H9 (cell line): ENCODE measurements at regions not wholly inside any gene's neighbourhood (a gene's known extent, or its start where the extent isn't known, plus 50 kb on each side); places are given as distances from the start of the nearest gene placed in this dataset.
"Not testable (repeated sequence)": the region's sequence is repeated elsewhere in the genome, so short reads cannot be mapped to it uniquely, and the experiment has no call there.

ENCODE experiments used
- DNase-seq: peaks from one replicate; pipeline ENCODE4 v3.0.0-alpha.2; 2017
- H2AFZ ChIP-seq: one replicate; pipeline ENCODE4 v1.6.1; 2013; ENCODE audit warnings: mild to moderate bottlenecking, low read length, control low read depth, moderate library complexity
- H2AK5ac ChIP-seq: 2 replicates; pipeline ENCODE4 v1.6.1; 2013; ENCODE audit warnings: low read length, control low read depth, mixed read lengths; ENCODE audit not compliant: insufficient read length
- H2BK120ac ChIP-seq: one replicate; pipeline ENCODE4 v1.6.1; 2013; ENCODE audit warnings: low read depth, mild to moderate bottlenecking, low read length, control low read depth, inconsistent platforms; ENCODE audit not compliant: poor library complexity, severe bottlenecking
- H2BK12ac ChIP-seq: 2 replicates; pipeline ENCODE4 v1.6.1; 2013; ENCODE audit warnings: low read length, control low read depth, mixed read lengths, low read depth; ENCODE audit not compliant: insufficient read length
- H2BK15ac ChIP-seq: 2 replicates; pipeline ENCODE4 v1.6.1; 2013; ENCODE audit warnings: low read depth, low read length, control low read depth
- H2BK20ac ChIP-seq: one replicate; pipeline ENCODE4 v1.6.1; 2013; ENCODE audit warnings: low read depth, mild to moderate bottlenecking, low read length, control low read depth, inconsistent platforms; ENCODE audit not compliant: poor library complexity, severe bottlenecking
- H2BK5ac ChIP-seq: 2 replicates; pipeline ENCODE4 v1.6.1; 2013; ENCODE audit warnings: low read length, control low read depth, mixed read lengths; ENCODE audit not compliant: insufficient read length
- H3K14ac ChIP-seq: 2 replicates; pipeline ENCODE4 v1.6.1; 2013; ENCODE audit warnings: low read length, control low read depth; ENCODE audit not compliant: insufficient read depth
- H3K18ac ChIP-seq: 2 replicates; pipeline ENCODE4 v1.6.1; 2013; ENCODE audit warnings: low read depth, mild to moderate bottlenecking, mixed read lengths, low read length, control low read depth; ENCODE audit not compliant: insufficient read length
- H3K23ac ChIP-seq: 2 replicates; pipeline ENCODE4 v1.6.1; 2013; ENCODE audit warnings: low read length, control low read depth, mixed read lengths, low read depth; ENCODE audit not compliant: insufficient read length
- H3K23me2 ChIP-seq: 2 replicates; pipeline ENCODE4 v1.6.1; 2013; ENCODE audit warnings: low read depth, mild to moderate bottlenecking, mixed read lengths, low read length, control low read depth; ENCODE audit not compliant: insufficient read length, poor library complexity, severe bottlenecking
- H3K27ac ChIP-seq: 2 replicates; pipeline ENCODE4 v1.5.1; 2013; ENCODE audit warnings: low read length, control low read depth, mixed read lengths, low read depth; ENCODE audit not compliant: insufficient read length
- H3K27me3 ChIP-seq: 2 replicates; pipeline ENCODE4 v1.6.1; 2013; ENCODE audit warnings: low read length, control low read depth, inconsistent platforms; ENCODE audit not compliant: insufficient read depth
- H3K4ac ChIP-seq: 2 replicates; pipeline ENCODE4 v1.6.1; 2013; ENCODE audit warnings: low read depth, mild to moderate bottlenecking, control low read depth, inconsistent platforms, low read length, moderate library complexity
- H3K4me1 ChIP-seq: 2 replicates; pipeline ENCODE4 v1.6.1; 2013; ENCODE audit warnings: low read length, control low read depth, inconsistent platforms; ENCODE audit not compliant: insufficient read depth
- H3K4me2 ChIP-seq: 2 replicates; pipeline ENCODE4 v1.6.1; 2013; ENCODE audit warnings: low read length, control low read depth, mixed read lengths; ENCODE audit not compliant: insufficient read length, insufficient read depth
- H3K56ac ChIP-seq: 2 replicates; pipeline ENCODE4 v1.6.1; 2013; ENCODE audit warnings: low read depth, mild to moderate bottlenecking, mixed read lengths, low read length, control low read depth; ENCODE audit not compliant: insufficient read length
- H3K79me1 ChIP-seq: 2 replicates; pipeline ENCODE4 v1.6.1; 2013; ENCODE audit warnings: low read depth, mild to moderate bottlenecking, moderate library complexity, low read length, control low read depth, inconsistent platforms; ENCODE audit not compliant: insufficient read depth, poor library complexity, severe bottlenecking
- H3K79me2 ChIP-seq: 2 replicates; pipeline ENCODE4 v1.6.1; 2013; ENCODE audit warnings: low read length, control low read depth, inconsistent platforms; ENCODE audit not compliant: insufficient read depth
- H3K9ac ChIP-seq: 2 replicates; pipeline ENCODE4 v1.6.1; 2013; ENCODE audit warnings: low read length, control low read depth, mixed read lengths; ENCODE audit not compliant: insufficient read length; ENCODE audit errors: extremely low read depth
- H3K9me3 ChIP-seq: one replicate; pipeline ENCODE4 v1.6.1; 2013; ENCODE audit warnings: low read depth, low read length, inconsistent platforms; ENCODE audit not compliant: control insufficient read depth
- H3T11ph ChIP-seq: one replicate; pipeline ENCODE4 v1.6.1; 2013; ENCODE audit warnings: mild to moderate bottlenecking, low read length, control low read depth, inconsistent platforms
- H4K20me1 ChIP-seq: one replicate; pipeline ENCODE4 v1.6.1; 2013; ENCODE audit not compliant: control insufficient read depth, insufficient read length, insufficient read depth
- H4K5ac ChIP-seq: 2 replicates; pipeline ENCODE4 v1.6.1; 2013; ENCODE audit warnings: low read depth, mild to moderate bottlenecking, mixed read lengths, low read length, control low read depth; ENCODE audit not compliant: insufficient read length
- H4K8ac ChIP-seq: replicated peaks from 2 replicates; pipeline ENCODE4 v1.6.1; 2013; ENCODE audit warnings: low read length, control low read depth, mixed read lengths, low read depth; ENCODE audit not compliant: insufficient read length
- H4K91ac ChIP-seq: 2 replicates; pipeline ENCODE4 v1.6.1; 2013; ENCODE audit warnings: low read depth, mild to moderate bottlenecking, moderate library complexity, mixed read lengths, low read length, control low read depth; ENCODE audit not compliant: insufficient read length
- H3K27ac Mint-ChIP-seq, 3 experiments: 2 replicates in 2 of 3; 3 replicates in 1 of 3; pipeline ENCODE4 v1.8.0; 2020 to 2021; ENCODE audit warnings: mixed read lengths in 3 of 3, mild to moderate bottlenecking in 1 of 3, moderate library complexity in 1 of 3
- H3K27me3 Mint-ChIP-seq: 2 replicates; pipeline ENCODE4 v1.8.0; 2021; ENCODE audit warnings: low read depth, mild to moderate bottlenecking, moderate library complexity, mixed read lengths
- H3K36me3 Mint-ChIP-seq, 3 experiments: 2 replicates in 2 of 3; 3 replicates in 1 of 3; pipeline ENCODE4 v1.8.0; 2020 to 2021; ENCODE audit warnings: low read depth in 3 of 3, mixed read lengths in 3 of 3; ENCODE audit not compliant: insufficient read depth in 1 of 3
- H3K4me1 Mint-ChIP-seq, 2 experiments: 2 replicates each; pipeline ENCODE4 v1.8.0; 2020; ENCODE audit warnings: mixed read lengths in 2 of 2
- H3K4me3 Mint-ChIP-seq, 2 experiments: 2 replicates in 1 of 2; 3 replicates in 1 of 2; pipeline ENCODE4 v1.8.0; 2020 to 2021; ENCODE audit warnings: mild to moderate bottlenecking in 2 of 2, mixed read lengths in 2 of 2, moderate library complexity in 1 of 2
- H3K9me3 Mint-ChIP-seq, 2 experiments: 2 replicates in 1 of 2; 3 replicates in 1 of 2; pipeline ENCODE4 v1.8.0; 2020; ENCODE audit warnings: mild to moderate bottlenecking in 2 of 2, mixed read lengths in 2 of 2, moderate library complexity in 1 of 2
- CTCF ChIP-seq: fragments of 200-600 bp; sonication (generic); conservative IDR thresholded peaks from 3 replicates; pipeline ENCODE4 v1.8.0; 2021; ENCODE audit warnings: antibody characterized with exemption, mild to moderate bottlenecking
- WGBS: extraction: QIAGEN DNeasy Blood & Tissue Kit; methylation state at CpG from one replicate; pipeline ENCODE4 v1.1.7; 2013; ENCODE audit warnings: missing lambda C conversion rate, low lambda C conversion rate, mixed read lengths; ENCODE audit not compliant: insufficient read length; ENCODE audit errors: extremely low coverage; 5-methylcytosine and 5-hydroxymethylcytosine counted together

GRCh38 chr4:137794764-137795254 lies 262.5 kb upstream of the PCDH18 start:
- Mint-ChIP-seq H3K4me1 (peaks cover 11 to 17% of the 10 kb centered on the region in 2 experiments), H3K27me3 (no peaks in the 10 kb centered on the region), H3K27ac (no peak overlapping the region), H3K36me3 (no peaks in the 10 kb centered on the region), H3K4me3 (no peak overlapping the region), H3K9me3 (no peaks in the 10 kb centered on the region)
- Histone ChIP-seq H2AK5ac (no peak overlapping the region), H3K4me2 (no peak overlapping the region), H3K4ac (no peak overlapping the region), H3K9me3 (no peaks in the 10 kb centered on the region), H3K9ac (no peak overlapping the region), H2BK15ac (no peak overlapping the region), H3K14ac (no peak overlapping the region), H3K79me1 (no peaks in the 10 kb centered on the region), H3K4me1 (no peaks in the 10 kb centered on the region; the same call in 1 of the 2 replicates), H3K56ac (no peak overlapping the region), H3K27ac (no peak overlapping the region), H3K79me2 (no peaks in the 10 kb centered on the region), H4K91ac (no peak overlapping the region), H3K18ac (no peak overlapping the region), H4K8ac (no peak overlapping the region), H2BK12ac (no peak overlapping the region), H2BK5ac (no peak overlapping the region), H4K5ac (no peak overlapping the region), H3K23me2 (no peaks in the 10 kb centered on the region), H3T11ph (no peak overlapping the region), H4K20me1 (no peaks in the 10 kb centered on the region), H2BK20ac (no peak overlapping the region), H3K27me3 (no peaks in the 10 kb centered on the region), H2BK120ac (no peak overlapping the region), H2AFZ (no peak overlapping the region), H3K23ac (no peak overlapping the region)
- no CpG with 5 or more reads among the region's 6 CpGs for WGBS
- TF ChIP-seq CTCF: no peak
- DNase-seq: no peak

- not testable (repeated sequence) for H3K18ac ChIP-seq, H3K9ac ChIP-seq, H3K4me1 ChIP-seq, H2BK20ac ChIP-seq, DNase-seq, H3K23me2 ChIP-seq, H2BK15ac ChIP-seq, H4K20me1 ChIP-seq, H3K4me3 Mint-ChIP-seq, H4K5ac ChIP-seq, H2AFZ ChIP-seq, H3K9me3 ChIP-seq, H3K79me1 ChIP-seq, H3K23ac ChIP-seq, H3K14ac ChIP-seq, H2AK5ac ChIP-seq, H3K27ac ChIP-seq, H2BK12ac ChIP-seq, H3K79me2 ChIP-seq, H3K56ac ChIP-seq, H3K4me2 ChIP-seq, H3T11ph ChIP-seq, H2BK5ac ChIP-seq, H3K27me3 ChIP-seq, H2BK120ac ChIP-seq, H4K91ac ChIP-seq, H4K8ac ChIP-seq, H3K4ac ChIP-seq, H3K27ac Mint-ChIP-seq
- peaks cover 12% of the 10 kb centered on the region for H3K27me3 Mint-ChIP-seq
- H3K36me3 Mint-ChIP-seq: peaks cover 2 to 10% (median 6%) of the 10 kb centered on the region in 3 experiments; a peak in 5 of 7 replicates
- peaks cover 5 to 10% of the 10 kb centered on the region in 2 experiments; a peak in 2 of 5 replicates for H3K9me3 Mint-ChIP-seq
- H3K4me1 Mint-ChIP-seq: peaks cover 38 to 42% of the 10 kb centered on the region in 2 experiments
- WGBS: no CpG with 5 or more reads among the region's 3 CpGs
Observed at GRCh38 chr4:137789263-137789662, 257.0 kb upstream of the PCDH18 start.
